Stomach (tissue), 4 donors: ENCODE measurements at regions not wholly inside any gene's neighbourhood (a gene's known extent, or its start where the extent isn't known, plus 50 kb on each side); places are given as distances from the start of the nearest gene placed in this dataset.

ENCODE experiments used
- CTCF ChIP-seq, 7 experiments: fragments of 450-650 bp in 4 of 7; fragments of 200-600 bp in 3 of 7; sonication (generic) in 3 of 7; IDR thresholded peaks; one replicate each; pipeline ENCODE4 v1.5.1; 2016 to 2019; ENCODE audit warnings: antibody characterized with exemption in 7 of 7, control low read depth in 2 of 7, mild to moderate bottlenecking in 1 of 7
- POLR2A ChIP-seq, 4 donors: fragments of 450-650 bp; IDR thresholded peaks; one replicate each; pipeline ENCODE4 v1.6.1; 2016; ENCODE audit warnings: antibody characterized with exemption in 4 of 4, control low read depth in 2 of 4, mild to moderate bottlenecking in 1 of 4, moderate library complexity in 1 of 4
- POLR2AphosphoS5 ChIP-seq, 3 donors: sonication (generic); formaldehyde crosslinking; IDR thresholded peaks; one replicate each; pipeline ENCODE4 v1.6.1; 2016; ENCODE audit warnings: antibody characterized with exemption in 3 of 3

GRCh38 chr12:114762490-114763110, 78.6 kb upstream of the TBX3 start:
- no peak for TF ChIP-seq POLR2AphosphoS5 (IDR thresholded peaks at IDR 0.05)
- no peak for TF ChIP-seq CTCF (IDR thresholded peaks at IDR 0.05)
- no peak for TF ChIP-seq POLR2A (IDR thresholded peaks at IDR 0.05)
